Left kidney (tissue), 1 donor: ENCODE measurements at regions not wholly inside any gene's neighbourhood (a gene's known extent, or its start where the extent isn't known, plus 50 kb on each side); places are given as distances from the start of the nearest gene placed in this dataset.

ENCODE experiments used
- DNase-seq: peaks from one replicate; pipeline ENCODE4 v3.0.0-alpha.2; 2013

- DNase-seq, result no peak
Observed at GRCh38 chr2:2641541-2642410, 310.7 kb upstream of the MYT1L start.

GRCh38 chr2:2640818-2641217, 309.7 kb upstream of the MYT1L start:
- no peak for DNase-seq

GRCh38 chr2:2640371-2640770, 309.3 kb upstream of the MYT1L start:
- DNase-seq, result no peak

GRCh38 chr2:2639251-2640139, 308.4 kb upstream of the MYT1L start:
- no peak for DNase-seq

GRCh38 chr2:2638547-2639220, 307.6 kb upstream of the MYT1L start:
- no peak for DNase-seq

- no peak for DNase-seq
Observed at GRCh38 chr2:2636813-2637212, 305.7 kb upstream of the MYT1L start.

- no peak for DNase-seq
Observed at GRCh38 chr2:2635025-2635528, 304.0 kb upstream of the MYT1L start.

GRCh38 chr2:2633017-2633416, 301.9 kb upstream of the MYT1L start:
- no peak for DNase-seq

- no peak for DNase-seq
Observed at GRCh38 chr2:2623939-2624338, 292.9 kb upstream of the MYT1L start.

GRCh38 chr2:2621855-2622254, 290.8 kb upstream of the MYT1L start:
- no peak for DNase-seq

GRCh38 chr2:2620604-2621003, 289.5 kb upstream of the MYT1L start:
- no peak for DNase-seq

GRCh38 chr2:2619995-2620394, 288.9 kb upstream of the MYT1L start:
- no peak for DNase-seq

GRCh38 chr2:2614452-2614851, 283.4 kb upstream of the MYT1L start:
- no peak for DNase-seq

GRCh38 chr2:2613279-2614199, 282.5 kb upstream of the MYT1L start:
- DNase-seq, result peak; percentile 94

GRCh38 chr2:2610751-2611150, 279.7 kb upstream of the MYT1L start:
- no peak for DNase-seq

GRCh38 chr2:2600366-2600765, 269.3 kb upstream of the MYT1L start:
- no peak for DNase-seq

GRCh38 chr2:2599441-2599840, 268.4 kb upstream of the MYT1L start:
- no peak for DNase-seq

- no peak for DNase-seq
Observed at GRCh38 chr2:2597712-2598111, 266.6 kb upstream of the MYT1L start.

GRCh38 chr2:2591542-2591940, 260.5 kb upstream of the MYT1L start:
- no peak for DNase-seq

GRCh38 chr2:2590841-2591541, 259.9 kb upstream of the MYT1L start:
- no peak for DNase-seq

GRCh38 chr2:2590141-2590540, 259.1 kb upstream of the MYT1L start:
- no peak for DNase-seq
